Activated T-cell treated with anti-CD3 and anti-CD28 coated beads, Interleukin-2, amount 50 U/mL, for 24 hours (primary cell): ENCODE measurements at regions not wholly inside any gene's neighbourhood (a gene's known extent, or its start where the extent isn't known, plus 50 kb on each side); places are given as distances from the start of the nearest gene placed in this dataset.
"Not testable (repeated sequence)": the region's sequence is repeated elsewhere in the genome, so short reads cannot be mapped to it uniquely, and the experiment has no call there.

ENCODE experiments used
- DNase-seq: peaks from one replicate; pipeline ENCODE4 v3.0.0-alpha.2; 2020
- H3K27ac Mint-ChIP-seq: 2 replicates; pipeline ENCODE4 v1.8.0; 2020; ENCODE audit warnings: mild to moderate bottlenecking, mixed read lengths
- H3K27me3 Mint-ChIP-seq: 2 replicates; pipeline ENCODE4 v1.8.0; 2020; ENCODE audit warnings: mixed read lengths
- H3K36me3 Mint-ChIP-seq: 2 replicates; pipeline ENCODE4 v1.8.0; 2020; ENCODE audit warnings: low read depth, mixed read lengths
- H3K4me1 Mint-ChIP-seq: 2 replicates; pipeline ENCODE4 v1.8.0; 2020; ENCODE audit warnings: low read depth, mixed read lengths
- H3K4me3 Mint-ChIP-seq: 2 replicates; pipeline ENCODE4 v1.8.0; 2020; ENCODE audit warnings: mild to moderate bottlenecking, moderate library complexity, mixed read lengths
- H3K9me3 Mint-ChIP-seq: 2 replicates; pipeline ENCODE4 v1.8.0; 2020; ENCODE audit warnings: mixed read lengths

- not testable (repeated sequence) for H3K4me1 Mint-ChIP-seq, H3K36me3 Mint-ChIP-seq, H3K9me3 Mint-ChIP-seq, H3K27me3 Mint-ChIP-seq, DNase-seq, H3K4me3 Mint-ChIP-seq, H3K27ac Mint-ChIP-seq
Measured at GRCh38 chr1:95297906-95298305, 63.9 kb downstream of the RWDD3 start.

- Mint-ChIP-seq H3K4me3 (no peak overlapping the region), H3K36me3 (no peaks in the 10 kb centered on the region), H3K4me1 (no peaks in the 10 kb centered on the region), H3K27ac (no peak overlapping the region), H3K9me3 (peaks cover 2% of the 10 kb centered on the region), H3K27me3 (peaks cover 3% of the 10 kb centered on the region)
- DNase-seq: no peak
Measured at GRCh38 chr1:95301091-95301490, 67.1 kb downstream of the RWDD3 start.

- Mint-ChIP-seq H3K9me3 (peaks cover 2% of the 10 kb centered on the region), H3K27me3 (peaks cover 3% of the 10 kb centered on the region), H3K36me3 (no peaks in the 10 kb centered on the region), H3K4me3 (no peak overlapping the region), H3K27ac (no peak overlapping the region), H3K4me1 (no peaks in the 10 kb centered on the region)
- no peak for DNase-seq
Measured at GRCh38 chr1:95301614-95302013, 67.6 kb downstream of the RWDD3 start.

- no peak for DNase-seq
- Mint-ChIP-seq H3K9me3 (no peaks in the 10 kb centered on the region), H3K27me3 (peaks cover 19% of the 10 kb centered on the region), H3K27ac (no peak overlapping the region), H3K4me1 (no peaks in the 10 kb centered on the region), H3K36me3 (no peaks in the 10 kb centered on the region), H3K4me3 (no peak overlapping the region)
Measured at GRCh38 chr1:95304803-95305202, 70.8 kb downstream of the RWDD3 start.

- Mint-ChIP-seq H3K9me3 (no peaks in the 10 kb centered on the region), H3K4me1 (no peaks in the 10 kb centered on the region), H3K36me3 (no peaks in the 10 kb centered on the region), H3K27me3 (peaks cover 19% of the 10 kb centered on the region), H3K27ac (no peak overlapping the region), H3K4me3 (no peak overlapping the region)
- DNase-seq: no peak
Measured at GRCh38 chr1:95308276-95309030, 74.4 kb downstream of the RWDD3 start.

- no peaks in the 10 kb centered on the region for H3K36me3 Mint-ChIP-seq
- no peak overlapping the region for H3K27ac Mint-ChIP-seq
- no peaks in the 10 kb centered on the region for H3K4me1 Mint-ChIP-seq
- peaks cover 18% of the 10 kb centered on the region for H3K27me3 Mint-ChIP-seq
- H3K4me3 Mint-ChIP-seq: no peak overlapping the region
- DNase-seq: no peak
- H3K9me3 Mint-ChIP-seq: no peaks in the 10 kb centered on the region
Measured at GRCh38 chr1:95309031-95309471, 75.0 kb downstream of the RWDD3 start.

GRCh38 chr1:95311014-95311413 lies 77.0 kb downstream of the RWDD3 start:
- DNase-seq: no peak
- no peaks in the 10 kb centered on the region for H3K36me3 Mint-ChIP-seq
- no peaks in the 10 kb centered on the region for H3K4me1 Mint-ChIP-seq
- no peak overlapping the region for H3K4me3 Mint-ChIP-seq
- no peaks in the 10 kb centered on the region for H3K9me3 Mint-ChIP-seq
- H3K27ac Mint-ChIP-seq: no peak overlapping the region
- H3K27me3 Mint-ChIP-seq: peaks cover 16% of the 10 kb centered on the region

GRCh38 chr1:95311762-95312161 lies 77.8 kb downstream of the RWDD3 start:
- Mint-ChIP-seq H3K4me3 (no peak overlapping the region), H3K9me3 (no peaks in the 10 kb centered on the region), H3K4me1 (no peaks in the 10 kb centered on the region), H3K36me3 (no peaks in the 10 kb centered on the region), H3K27me3 (peaks cover 16% of the 10 kb centered on the region), H3K27ac (no peak overlapping the region)
- DNase-seq: no peak

GRCh38 chr1:95312181-95312580 lies 78.2 kb downstream of the RWDD3 start:
- H3K4me1 Mint-ChIP-seq: no peaks in the 10 kb centered on the region
- peaks cover 13% of the 10 kb centered on the region for H3K27me3 Mint-ChIP-seq
- H3K4me3 Mint-ChIP-seq: no peak overlapping the region
- DNase-seq: no peak
- H3K36me3 Mint-ChIP-seq: no peaks in the 10 kb centered on the region
- H3K9me3 Mint-ChIP-seq: no peaks in the 10 kb centered on the region
- no peak overlapping the region for H3K27ac Mint-ChIP-seq

GRCh38 chr1:95313527-95313926 lies 79.5 kb downstream of the RWDD3 start:
- Mint-ChIP-seq H3K9me3 (no peaks in the 10 kb centered on the region), H3K27me3 (peaks cover 1% of the 10 kb centered on the region), H3K4me3 (no peak overlapping the region), H3K27ac (no peak overlapping the region), H3K4me1 (no peaks in the 10 kb centered on the region), H3K36me3 (no peaks in the 10 kb centered on the region)
- no peak for DNase-seq

GRCh38 chr1:95321531-95321930 lies 87.5 kb downstream of the RWDD3 start:
- Mint-ChIP-seq H3K4me1 (no peaks in the 10 kb centered on the region), H3K27ac (no peak overlapping the region), H3K9me3 (no peaks in the 10 kb centered on the region), H3K4me3 (no peak overlapping the region), H3K36me3 (no peaks in the 10 kb centered on the region), H3K27me3 (peaks cover 15% of the 10 kb centered on the region)
- no peak for DNase-seq

- no peaks in the 10 kb centered on the region for H3K9me3 Mint-ChIP-seq
- H3K4me3 Mint-ChIP-seq: no peak overlapping the region
- DNase-seq: no peak
- no peaks in the 10 kb centered on the region for H3K36me3 Mint-ChIP-seq
- H3K27me3 Mint-ChIP-seq: peaks cover 15% of the 10 kb centered on the region
- H3K4me1 Mint-ChIP-seq: no peaks in the 10 kb centered on the region
- H3K27ac Mint-ChIP-seq: no peak overlapping the region
Measured at GRCh38 chr1:95323123-95323522, 89.1 kb downstream of the RWDD3 start.

- Mint-ChIP-seq H3K4me1 (no peaks in the 10 kb centered on the region), H3K9me3 (no peaks in the 10 kb centered on the region), H3K4me3 (no peak overlapping the region), H3K27ac (no peak overlapping the region), H3K36me3 (no peaks in the 10 kb centered on the region), H3K27me3 (peaks cover 17% of the 10 kb centered on the region)
- no peak for DNase-seq
Measured at GRCh38 chr1:95325349-95325748, 91.3 kb downstream of the RWDD3 start.

GRCh38 chr1:95326023-95326422 lies 92.0 kb downstream of the RWDD3 start:
- DNase-seq: no peak
- H3K27me3 Mint-ChIP-seq: peaks cover 17% of the 10 kb centered on the region
- no peak overlapping the region for H3K4me3 Mint-ChIP-seq
- no peaks in the 10 kb centered on the region for H3K4me1 Mint-ChIP-seq
- H3K36me3 Mint-ChIP-seq: no peaks in the 10 kb centered on the region
- no peaks in the 10 kb centered on the region for H3K9me3 Mint-ChIP-seq
- H3K27ac Mint-ChIP-seq: no peak overlapping the region

GRCh38 chr1:95332754-95333153 lies 98.7 kb downstream of the RWDD3 start:
- Mint-ChIP-seq H3K27ac (no peak overlapping the region), H3K4me1 (no peaks in the 10 kb centered on the region), H3K27me3 (peaks cover 3% of the 10 kb centered on the region), H3K9me3 (no peaks in the 10 kb centered on the region), H3K36me3 (no peaks in the 10 kb centered on the region), H3K4me3 (no peak overlapping the region)
- DNase-seq: no peak

- no peak overlapping the region for H3K4me3 Mint-ChIP-seq
- H3K9me3 Mint-ChIP-seq: no peaks in the 10 kb centered on the region
- no peak overlapping the region for H3K27ac Mint-ChIP-seq
- no peaks in the 10 kb centered on the region for H3K27me3 Mint-ChIP-seq
- H3K36me3 Mint-ChIP-seq: no peaks in the 10 kb centered on the region
- no peaks in the 10 kb centered on the region for H3K4me1 Mint-ChIP-seq
- DNase-seq: no peak
Measured at GRCh38 chr1:95339377-95339776, 105.4 kb downstream of the RWDD3 start.
